ENCODE measurements at regions not wholly inside any gene's neighbourhood (a gene's known extent, or its start where the extent isn't known, plus 50 kb on each side); places are given as distances from the start of the nearest gene placed in this dataset.

DNA sequence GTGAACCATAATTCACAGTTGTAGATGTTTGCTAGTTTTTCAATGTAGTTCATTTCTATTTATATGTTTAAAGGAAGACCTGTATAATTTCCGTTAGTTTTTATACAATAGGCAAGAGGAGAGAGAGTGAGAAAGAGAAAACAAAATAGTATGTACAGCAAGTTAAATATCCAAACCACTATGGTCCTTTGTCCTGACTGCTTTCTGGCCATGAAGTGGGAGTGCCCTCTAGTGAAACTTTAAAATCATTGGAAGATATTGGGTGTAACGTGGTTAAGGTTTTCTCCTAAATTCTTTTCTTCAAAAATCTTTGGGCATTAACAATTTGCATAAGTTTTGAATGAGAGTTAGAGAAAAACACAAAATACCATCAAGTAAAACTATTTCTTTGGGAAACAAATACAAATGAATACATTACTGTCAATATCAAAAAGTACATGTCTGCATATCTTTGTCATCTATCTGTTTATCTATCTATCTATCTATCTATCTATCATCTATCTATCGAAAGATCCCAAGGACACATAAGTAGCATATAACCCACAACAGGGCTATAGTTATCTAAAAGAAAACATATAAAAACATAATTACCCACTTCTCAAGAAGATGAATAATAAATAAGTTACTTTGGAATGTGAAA, 534.6 kb upstream of the ATP11B start:
- no TSS peak for BruUV-seq (replicated peaks)
- Histone ChIP-seq H3F3A (ENCODE audit: insufficient read depth, low read depth) (no peaks in the 10 kb centered on the region), H3K4me1 (replicated peaks; ENCODE audit: insufficient read depth) (no peaks in the 10 kb centered on the region), H3K27me3 (ENCODE audit: insufficient read depth, low read depth) (no peaks in the 10 kb centered on the region), H3K9me2 (ENCODE audit: insufficient read depth) (no peaks in the 10 kb centered on the region), H3K4me2 (no peak overlapping the region), H3K36me3 (ENCODE audit: low read depth) (no peaks in the 10 kb centered on the region), H3K9me3 (ENCODE audit: insufficient read depth, low read depth) (no peaks in the 10 kb centered on the region), H4K20me1 (ENCODE audit: insufficient read depth) (no peaks in the 10 kb centered on the region), H2AFZ (no peak overlapping the region), H3K79me2 (ENCODE audit: low read depth) (no peaks in the 10 kb centered on the region), H3K4me3 (no peak overlapping the region), H3K27ac (no peak overlapping the region)
- ChIA-PET CTCF (no interaction called here), POLR2A (ENCODE audit: unreplicated experiment) (no interaction called here)
- TF ChIP-seq EZH2 (IDR thresholded peaks at IDR 0.05; ENCODE audit: low read depth), result no peak
- TF ChIP-seq, protein P1, sequence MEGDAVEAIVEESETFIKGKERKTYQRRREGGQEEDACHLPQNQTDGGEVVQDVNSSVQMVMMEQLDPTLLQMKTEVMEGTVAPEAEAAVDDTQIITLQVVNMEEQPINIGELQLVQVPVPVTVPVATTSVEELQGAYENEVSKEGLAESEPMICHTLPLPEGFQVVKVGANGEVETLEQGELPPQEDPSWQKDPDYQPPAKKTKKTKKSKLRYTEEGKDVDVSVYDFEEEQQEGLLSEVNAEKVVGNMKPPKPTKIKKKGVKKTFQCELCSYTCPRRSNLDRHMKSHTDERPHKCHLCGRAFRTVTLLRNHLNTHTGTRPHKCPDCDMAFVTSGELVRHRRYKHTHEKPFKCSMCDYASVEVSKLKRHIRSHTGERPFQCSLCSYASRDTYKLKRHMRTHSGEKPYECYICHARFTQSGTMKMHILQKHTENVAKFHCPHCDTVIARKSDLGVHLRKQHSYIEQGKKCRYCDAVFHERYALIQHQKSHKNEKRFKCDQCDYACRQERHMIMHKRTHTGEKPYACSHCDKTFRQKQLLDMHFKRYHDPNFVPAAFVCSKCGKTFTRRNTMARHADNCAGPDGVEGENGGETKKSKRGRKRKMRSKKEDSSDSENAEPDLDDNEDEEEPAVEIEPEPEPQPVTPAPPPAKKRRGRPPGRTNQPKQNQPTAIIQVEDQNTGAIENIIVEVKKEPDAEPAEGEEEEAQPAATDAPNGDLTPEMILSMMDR (conservative IDR thresholded peaks at IDR 0.05), result peak; percentile 93
- peak; percentile 24 to 55 for DNase-seq
- intact Hi-C loops (cut with micrococcal nuclease; ENCODE audit: unreplicated experiment), result loop anchor here (1.0 to 10.0 kb wide), 8 partner anchors 232 to 1044 kb away; no protein-coding TSS in a partner anchor

DNA sequence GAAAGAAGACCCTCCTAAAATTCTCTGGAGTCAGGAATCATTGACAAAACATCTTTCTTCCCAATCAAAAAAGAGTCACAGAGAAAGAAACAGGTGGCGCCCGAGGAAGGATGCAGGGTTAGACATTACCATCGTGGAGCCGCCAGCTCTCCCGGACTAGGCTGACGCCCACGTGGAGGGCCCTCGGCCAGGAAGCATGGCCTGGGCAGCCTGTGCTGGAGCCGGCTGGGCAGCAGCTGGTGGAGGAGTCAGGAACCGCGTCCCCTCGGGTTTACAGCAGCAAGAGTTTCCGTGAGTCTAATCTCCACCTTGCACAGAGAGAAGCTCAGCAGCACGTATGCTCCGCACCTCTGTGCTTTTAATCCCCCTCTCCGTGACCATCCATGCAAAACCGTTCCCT, 533.7 kb upstream of the ATP11B start:
- no peak overlapping the region for H3K4me2 ChIP-seq
- DNase-seq, result peak in 1 of 2 experiments; percentile 33
- H3K27ac ChIP-seq, result no peak overlapping the region
- BruUV-seq (replicated peaks), result no TSS peak
- ChIA-PET POLR2A (ENCODE audit: unreplicated experiment) (no interaction called here), CTCF (interaction anchor here (0.7 kb wide), 1 partner anchor 177 kb away, joined by 6 read pairs; no protein-coding TSS in a partner anchor)
- H3K9me3 ChIP-seq (ENCODE audit: insufficient read depth, low read depth), result no peaks in the 10 kb centered on the region
- H3K27me3 ChIP-seq (ENCODE audit: insufficient read depth, low read depth), result no peaks in the 10 kb centered on the region
- no peak overlapping the region for H2AFZ ChIP-seq
- H3K9me2 ChIP-seq (ENCODE audit: insufficient read depth), result 0 out of 2 replicates have a peak, but pooled peaks cover 4% of the 10 kb centered on the region
- H3K4me1 ChIP-seq (replicated peaks; ENCODE audit: insufficient read depth), result no peaks in the 10 kb centered on the region
- intact Hi-C loops (cut with micrococcal nuclease; ENCODE audit: unreplicated experiment), result loop anchor here (1.0 to 10.0 kb wide), 5 partner anchors 231 to 1045 kb away; no protein-coding TSS in a partner anchor
- H3K36me3 ChIP-seq (ENCODE audit: low read depth), result no peaks in the 10 kb centered on the region
- TF ChIP-seq EZH2 (IDR thresholded peaks at IDR 0.05; ENCODE audit: low read depth), result no peak
- TF ChIP-seq, protein P1 (conservative IDR thresholded peaks at IDR 0.05), result no peak
- H3F3A ChIP-seq (ENCODE audit: insufficient read depth, low read depth), result no peaks in the 10 kb centered on the region
- no peaks in the 10 kb centered on the region for H3K79me2 ChIP-seq (ENCODE audit: low read depth)
- H3K4me3 ChIP-seq, result no peak overlapping the region
- no peaks in the 10 kb centered on the region for H4K20me1 ChIP-seq (ENCODE audit: insufficient read depth)

DNA sequence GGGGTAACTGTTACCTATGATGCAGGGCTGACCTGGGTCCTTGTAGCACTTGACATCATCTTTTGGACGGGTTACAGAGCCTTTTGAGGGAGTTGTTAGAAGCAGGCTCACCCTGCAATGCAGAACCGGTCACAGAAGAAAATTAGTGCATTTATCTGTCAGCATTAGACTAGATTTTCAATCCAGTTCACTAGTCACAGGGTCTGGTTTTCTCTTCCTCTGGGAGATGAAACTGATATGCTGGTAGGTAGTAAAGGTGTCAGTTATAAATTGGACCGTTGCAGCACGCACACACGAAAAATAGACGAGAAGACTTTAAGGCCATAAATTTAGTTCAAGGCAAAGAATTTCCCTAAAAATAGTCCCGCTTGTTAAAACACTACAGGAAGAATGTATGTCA, 532.3 kb upstream of the ATP11B start:
- Histone ChIP-seq H3K79me2 (ENCODE audit: low read depth) (no peaks in the 10 kb centered on the region), H3K4me2 (no peak overlapping the region), H3K36me3 (ENCODE audit: low read depth) (no peaks in the 10 kb centered on the region), H3F3A (ENCODE audit: insufficient read depth, low read depth) (no peaks in the 10 kb centered on the region), H3K9me3 (ENCODE audit: insufficient read depth, low read depth) (no peaks in the 10 kb centered on the region), H3K4me1 (replicated peaks; ENCODE audit: insufficient read depth) (no peaks in the 10 kb centered on the region), H4K20me1 (ENCODE audit: insufficient read depth) (no peaks in the 10 kb centered on the region), H3K27me3 (ENCODE audit: insufficient read depth, low read depth) (no peaks in the 10 kb centered on the region), H2AFZ (no peak overlapping the region), H3K9me2 (ENCODE audit: insufficient read depth) (0 out of 2 replicates have a peak, but pooled peaks cover 4% of the 10 kb centered on the region), H3K27ac (no peak overlapping the region), H3K4me3 (no peak overlapping the region)
- ChIA-PET CTCF (no interaction called here), POLR2A (ENCODE audit: unreplicated experiment) (no interaction called here)
- TF ChIP-seq EZH2 (IDR thresholded peaks at IDR 0.05; ENCODE audit: low read depth), result no peak
- TF ChIP-seq, protein P1 (conservative IDR thresholded peaks at IDR 0.05), result no peak
- BruUV-seq (replicated peaks), result no TSS peak
- intact Hi-C loops (cut with micrococcal nuclease; ENCODE audit: unreplicated experiment), result no loop called here
- DNase-seq, result peak in 1 of 2 experiments; percentile 22

All from PC-9 (cell line).